Breast epithelium (tissue), 3 donors: ENCODE measurements at regions not wholly inside any gene's neighbourhood (a gene's known extent, or its start where the extent isn't known, plus 50 kb on each side); places are given as distances from the start of the nearest gene placed in this dataset.

Experiments
- CTCF ChIP-seq, 3 donors: fragments of 450-650 bp; IDR thresholded peaks; one replicate each; pipeline ENCODE4 v1.5.1; 2016 to 2017; ENCODE audit warnings: antibody characterized with exemption in 3 of 3, mild to moderate bottlenecking in 3 of 3, moderate library complexity in 3 of 3
- POLR2A ChIP-seq: fragments of 450-650 bp; IDR thresholded peaks from one replicate; pipeline ENCODE4 v1.6.1; 2016; ENCODE audit warnings: antibody characterized with exemption, mild to moderate bottlenecking, moderate library complexity

GRCh38 chr5:60196385-60197113, 303.0 kb upstream of the PDE4D start:
- TF ChIP-seq CTCF (IDR thresholded peaks at IDR 0.05) (no peak), POLR2A (no peak)
